ENCODE measurements at regions not wholly inside any gene's neighbourhood (a gene's known extent, or its start where the extent isn't known, plus 50 kb on each side); places are given as distances from the start of the nearest gene placed in this dataset.

- no peak overlapping the region for H3K9ac ChIP-seq (ENCODE audit: low read depth in 1 of 2, low read length in 2 of 2)
- H3K27ac ChIP-seq (ENCODE audit: low read depth in 1 of 2, low read length in 2 of 2), result no peak overlapping the region
- no peaks in the 10 kb centered on the region for H3K4me1 ChIP-seq (ENCODE audit: control insufficient read depth in 4 of 4, insufficient read depth in 4 of 4, low read length in 3 of 4)
- peaks cover 0 to 2% (median 0%) of the 10 kb centered on the region in 4 donors for H3K27me3 ChIP-seq (ENCODE audit: control insufficient read depth in 4 of 4, insufficient read depth in 4 of 4, low read length in 3 of 4)
- no peak for TF ChIP-seq FOXA2 (IDR thresholded peaks at IDR 0.05)
- TF ChIP-seq HNF4A (conservative IDR thresholded peaks at IDR 0.05), result no peak
- TF ChIP-seq EGR1 (IDR thresholded peaks at IDR 0.05; ENCODE audit: low read depth in 2 of 2), result no peak
- no peak for TF ChIP-seq CTCF (IDR thresholded peaks at IDR 0.05; ENCODE audit: low read depth, low read length, missing input control)
- TF ChIP-seq FOXA1 (IDR thresholded peaks at IDR 0.05), result no peak
- no peak for TF ChIP-seq NR2F2 (IDR thresholded peaks at IDR 0.05)
- TF ChIP-seq TAF1 (conservative IDR thresholded peaks at IDR 0.05), result no peak
- TF ChIP-seq RAD21 (IDR thresholded peaks at IDR 0.05), result no peak
- no peak for TF ChIP-seq HNF4G (IDR thresholded peaks at IDR 0.05)
- no peak for TF ChIP-seq JUND (IDR thresholded peaks at IDR 0.05)
- no peak for TF ChIP-seq ZBTB33 (IDR thresholded peaks at IDR 0.05)
- no peak for TF ChIP-seq RXRA (IDR thresholded peaks at IDR 0.05)
- TF ChIP-seq MAX (IDR thresholded peaks at IDR 0.05), result no peak
- no peak for TF ChIP-seq YY1 (IDR thresholded peaks at IDR 0.05)
- no peak for TF ChIP-seq SP1 (IDR thresholded peaks at IDR 0.05)
- TF ChIP-seq ATF3 (IDR thresholded peaks at IDR 0.05), result no peak
- no peak for TF ChIP-seq GABPA (IDR thresholded peaks at IDR 0.05 in 1 of 2, conservative IDR thresholded peaks at IDR 0.05 in 1 of 2)
- no peak for TF ChIP-seq REST (IDR thresholded peaks at IDR 0.05)
- H3K9me3 ChIP-seq (ENCODE audit: control insufficient read depth in 4 of 4, low read length in 3 of 4), result peaks cover 0 to 9% (median 1%) of the 10 kb centered on the region in 4 donors
- 74% methylated on average over 5 of the region's 5 CpGs for WGBS
- H3K4me3 ChIP-seq (ENCODE audit: low read depth in 1 of 3, low read length in 3 of 3), result no peak overlapping the region
- DNase-seq (ENCODE audit: low spot score), result no peak
- no peaks in the 10 kb centered on the region for H3K36me3 ChIP-seq (ENCODE audit: control insufficient read depth in 4 of 4, insufficient read depth in 3 of 4, low read depth in 1 of 4, low read length in 3 of 4)
Measured at GRCh38 chr2:238613610-238614009, 186.9 kb downstream of the ASB1 start.
